SK-N-SH (cell line): ENCODE measurements at regions not wholly inside any gene's neighbourhood (a gene's known extent, or its start where the extent isn't known, plus 50 kb on each side); places are given as distances from the start of the nearest gene placed in this dataset.

Experiments used
- CTCF ChIA-PET: fragments of 300-600, 350-600 bp; formaldehyde crosslinking; extraction: SDS; loops from one replicate; lab custom pipeline; 2021; lab: Yijun Ruan, JAX
- POLR2A ChIA-PET: fragments of 350-600 bp; sonication (Branson Sonifier 250); formaldehyde crosslinking; extraction: SDS; loops from one replicate; lab custom pipeline; 2020; ENCODE audit warnings: antibody characterized with exemption, inconsistent platforms; lab: Yijun Ruan, JAX
- DNase-seq: peaks from one replicate; pipeline ENCODE4 v3.0.0; 2012
- H2AFZ ChIP-seq: fragments of 200-600 bp; sonication (generic); 2 replicates; pipeline ENCODE4 v1.8.1; 2016; ENCODE audit warnings: antibody characterized with exemption, mild to moderate bottlenecking, low read depth
- H3F3A ChIP-seq: fragments of 200-600 bp; sonication (generic); replicated peaks from 2 replicates; pipeline ENCODE3; 2016; ENCODE audit warnings: antibody characterized with exemption, mild to moderate bottlenecking; ENCODE audit not compliant: insufficient read depth
- H3K27ac ChIP-seq, 2 experiments: fragments of 200-500 bp in 1 of 2; fragments of 200-600 bp in 1 of 2; sonication (Bioruptor generic) in 1 of 2; sonication (generic), shearing (Covaris generic) in 1 of 2; 2 replicates each; pipeline versions ENCODE4 v1.5.1 to v1.6.1; 2014 to 2016; ENCODE audit warnings: low read depth in 2 of 2, inconsistent platforms in 1 of 2, low read length in 1 of 2, mild to moderate bottlenecking in 1 of 2, mixed read lengths in 1 of 2
- H3K27me3 ChIP-seq: fragments of 200-600 bp; sonication (generic), shearing (Covaris generic); 2 replicates; pipeline ENCODE4 v1.6.1; 2016; ENCODE audit warnings: mixed run types; ENCODE audit not compliant: insufficient read depth
- H3K36me3 ChIP-seq, 2 experiments: fragments of 200-500 bp in 1 of 2; fragments of 200-600 bp in 1 of 2; sonication (Bioruptor generic) in 1 of 2; sonication (generic) in 1 of 2; replicated peaks in 1 of 2; 2 replicates each; pipeline versions ENCODE3 to v1.5.1; 2014 to 2016; ENCODE audit warnings: low read length in 1 of 2, mild to moderate bottlenecking in 1 of 2; ENCODE audit not compliant: insufficient read depth in 2 of 2, control insufficient read depth in 1 of 2
- H3K4me1 ChIP-seq, 2 experiments: fragments of 200-500 bp in 1 of 2; fragments of 200-600 bp in 1 of 2; sonication (Bioruptor generic) in 1 of 2; sonication (generic), shearing (Covaris generic) in 1 of 2; 2 replicates each; pipeline versions ENCODE4 v1.5.1 to v1.6.1; 2014 to 2016; ENCODE audit warnings: low read depth in 1 of 2, low read length in 1 of 2, mixed run types in 1 of 2; ENCODE audit not compliant: insufficient read depth in 2 of 2, control insufficient read depth in 1 of 2
- H3K4me2 ChIP-seq: fragments of 200-600 bp; sonication (generic), shearing (Covaris generic); 2 replicates; pipeline ENCODE4 v1.6.1; 2017; ENCODE audit warnings: mixed run types
- H3K4me3 ChIP-seq, 2 experiments: fragments of 200-500 bp in 1 of 2; fragments of 200-600 bp in 1 of 2; sonication (Bioruptor generic) in 1 of 2; sonication (generic), shearing (Covaris generic) in 1 of 2; 2 replicates each; pipeline versions ENCODE4 v1.5.1 to v1.8.1; 2014 to 2016; ENCODE audit warnings: low read depth in 2 of 2, inconsistent platforms in 1 of 2, low read length in 1 of 2, mild to moderate bottlenecking in 1 of 2, mixed read lengths in 1 of 2, moderate library complexity in 1 of 2
- H3K79me2 ChIP-seq: fragments of 200-600 bp; sonication (generic); 2 replicates; pipeline ENCODE4 v1.8.1; 2017; ENCODE audit warnings: mild to moderate bottlenecking; ENCODE audit not compliant: insufficient read depth
- H3K9ac ChIP-seq: fragments of 200-600 bp; sonication (generic); 2 replicates; pipeline ENCODE4 v1.6.1; 2017; ENCODE audit warnings: mixed run types
- H3K9me2 ChIP-seq: fragments of 200-600 bp; sonication (generic); 2 replicates; pipeline ENCODE4 v1.6.1; 2017; ENCODE audit warnings: mixed run types
- H3K9me3 ChIP-seq: fragments of 200-600 bp; sonication (generic); 2 replicates; pipeline ENCODE4 v1.6.1; 2017; ENCODE audit warnings: mixed run types, mild to moderate bottlenecking, moderate library complexity
- H4K20me1 ChIP-seq: fragments of 200-600 bp; sonication (generic); 2 replicates; pipeline ENCODE4 v1.6.1; 2017; ENCODE audit warnings: mild to moderate bottlenecking, mixed run types; ENCODE audit not compliant: insufficient read depth
- CHD2 ChIP-seq: fragments of 150-350 bp; IDR thresholded peaks from 2 replicates; pipeline ENCODE4 v1.6.1; 2018; ENCODE audit warnings: low read length; ENCODE audit not compliant: partially characterized antibody
- ELF1 ChIP-seq: IDR thresholded peaks from 2 replicates; pipeline ENCODE4 v1.4.0; 2012
- EP300 ChIP-seq, 2 experiments: IDR thresholded peaks; 2 replicates each; pipeline versions ENCODE4 v1.4.0 to v1.6.1; 2012; ENCODE audit warnings: borderline replicate concordance in 1 of 2, low read depth in 1 of 2, low read length in 1 of 2
- FOSL2 ChIP-seq: IDR thresholded peaks from 2 replicates; pipeline ENCODE4 v1.4.0; 2012; ENCODE audit warnings: low read depth, mild to moderate bottlenecking, moderate library complexity, borderline replicate concordance
- FOXM1 ChIP-seq: IDR thresholded peaks from 2 replicates; pipeline ENCODE4 v1.4.0; 2012; ENCODE audit warnings: low read depth, mild to moderate bottlenecking
- JUND ChIP-seq: IDR thresholded peaks from 2 replicates; pipeline ENCODE4 v1.4.0; 2012
- MEF2A ChIP-seq: IDR thresholded peaks from 2 replicates; pipeline ENCODE4 v1.4.0; 2012; ENCODE audit warnings: low read depth, borderline replicate concordance
- POLR2AphosphoS5 ChIP-seq: IDR thresholded peaks from 2 replicates; pipeline ENCODE4 v1.6.1; 2012; ENCODE audit warnings: low read depth, low read length
- RCOR1 ChIP-seq: fragments of 150-350 bp; IDR thresholded peaks from 2 replicates; pipeline ENCODE4 v1.6.1; 2017; ENCODE audit warnings: antibody characterized with exemption, low read length
- RXRA ChIP-seq: IDR thresholded peaks from 2 replicates; pipeline ENCODE4 v1.4.0; 2012; ENCODE audit warnings: low read depth, mild to moderate bottlenecking, borderline replicate concordance
- TCF12 ChIP-seq: IDR thresholded peaks from 2 replicates; pipeline ENCODE4 v1.4.0; 2012
- TEAD4 ChIP-seq: IDR thresholded peaks from 2 replicates; pipeline ENCODE4 v1.4.0; 2012; ENCODE audit warnings: mild to moderate bottlenecking, borderline replicate concordance; ENCODE audit not compliant: insufficient read depth
- YY1 ChIP-seq: IDR thresholded peaks from 2 replicates; pipeline ENCODE4 v1.4.0; 2012; ENCODE audit warnings: low read depth, mild to moderate bottlenecking
- WGBS: methylation state at CpG from one replicate; pipeline ENCODE4 v1.1.6; 2017; ENCODE audit warnings: low lambda C conversion rate; 5-methylcytosine and 5-hydroxymethylcytosine counted together
- TF ChIP-seq, protein P1 (sequence below): IDR thresholded peaks from 2 replicates; pipeline ENCODE4 v1.4.0; 2012; ENCODE audit warnings: low read depth, borderline replicate concordance
- TF ChIP-seq, protein P2 (sequence below): IDR thresholded peaks from 2 replicates; pipeline ENCODE4 v1.4.0; 2012; ENCODE audit warnings: low read depth, borderline replicate concordance
- TF ChIP-seq, protein P3 (sequence below): fragments of 200-600 bp; sonication (generic); IDR thresholded peaks from 2 replicates; pipeline ENCODE4 v1.6.1; 2017; ENCODE audit warnings: antibody characterized with exemption, mild to moderate bottlenecking, moderate library complexity
- TF ChIP-seq, protein P4 (sequence below): fragments of 150-350 bp; IDR thresholded peaks from 2 replicates; pipeline ENCODE4 v1.6.1; 2017; ENCODE audit warnings: antibody characterized with exemption, low read length, low read depth, borderline replicate concordance
- TF ChIP-seq, protein P5 (sequence below): IDR thresholded peaks from 2 replicates; pipeline ENCODE4 v1.4.0; 2012; ENCODE audit warnings: low read depth

DNA sequence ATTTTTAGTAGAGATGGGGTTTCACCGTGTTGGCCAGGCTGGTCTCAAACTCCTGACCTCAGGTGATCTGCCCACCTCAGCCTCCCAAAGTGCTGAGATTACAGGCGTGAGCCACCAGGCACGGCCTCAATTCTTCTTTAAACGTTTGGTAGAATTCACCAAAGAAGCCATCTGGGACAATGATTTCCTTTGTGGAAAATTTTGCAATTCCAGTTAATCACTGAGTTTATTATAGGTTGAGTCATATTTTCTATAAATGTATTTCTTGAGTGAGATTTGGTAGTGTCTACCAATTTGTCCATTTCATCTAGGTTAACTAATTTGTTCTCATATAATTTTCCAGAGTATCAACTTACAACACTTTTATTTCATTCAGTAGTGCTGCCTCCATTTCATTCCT is 683.9 kb upstream of the TMEM132C start:
- Histone ChIP-seq H3K79me2 (no peaks in the 10 kb centered on the region), H3K4me2 (no peak overlapping the region), H4K20me1 (no peaks in the 10 kb centered on the region), H3K36me3 (no peaks in the 10 kb centered on the region), H3K27me3 (no peaks in the 10 kb centered on the region), H3K9me2 (no peaks in the 10 kb centered on the region), H3K4me3 (no peak overlapping the region), H3K27ac (no peak overlapping the region)
- DNase-seq = no peak
- CTCF ChIA-PET = no interaction called here
- TF ChIP-seq MEF2A (no peak), ELF1 (no peak), POLR2AphosphoS5 (no peak), CHD2 (no peak), TCF12 (no peak), EP300 (IDR thresholded peaks at IDR 0.05; ENCODE audit: borderline replicate concordance in 1 of 2, low read depth in 1 of 2, low read length in 1 of 2) (no peak), FOXM1 (no peak), YY1 (no peak), FOSL2 (no peak), JUND (no peak), TEAD4 (no peak), RCOR1 (no peak), RXRA (no peak)
- TF ChIP-seq, protein P1, sequence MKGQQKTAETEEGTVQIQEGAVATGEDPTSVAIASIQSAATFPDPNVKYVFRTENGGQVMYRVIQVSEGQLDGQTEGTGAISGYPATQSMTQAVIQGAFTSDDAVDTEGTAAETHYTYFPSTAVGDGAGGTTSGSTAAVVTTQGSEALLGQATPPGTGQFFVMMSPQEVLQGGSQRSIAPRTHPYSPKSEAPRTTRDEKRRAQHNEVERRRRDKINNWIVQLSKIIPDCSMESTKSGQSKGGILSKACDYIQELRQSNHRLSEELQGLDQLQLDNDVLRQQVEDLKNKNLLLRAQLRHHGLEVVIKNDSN = no peak
- TF ChIP-seq, protein P2, sequence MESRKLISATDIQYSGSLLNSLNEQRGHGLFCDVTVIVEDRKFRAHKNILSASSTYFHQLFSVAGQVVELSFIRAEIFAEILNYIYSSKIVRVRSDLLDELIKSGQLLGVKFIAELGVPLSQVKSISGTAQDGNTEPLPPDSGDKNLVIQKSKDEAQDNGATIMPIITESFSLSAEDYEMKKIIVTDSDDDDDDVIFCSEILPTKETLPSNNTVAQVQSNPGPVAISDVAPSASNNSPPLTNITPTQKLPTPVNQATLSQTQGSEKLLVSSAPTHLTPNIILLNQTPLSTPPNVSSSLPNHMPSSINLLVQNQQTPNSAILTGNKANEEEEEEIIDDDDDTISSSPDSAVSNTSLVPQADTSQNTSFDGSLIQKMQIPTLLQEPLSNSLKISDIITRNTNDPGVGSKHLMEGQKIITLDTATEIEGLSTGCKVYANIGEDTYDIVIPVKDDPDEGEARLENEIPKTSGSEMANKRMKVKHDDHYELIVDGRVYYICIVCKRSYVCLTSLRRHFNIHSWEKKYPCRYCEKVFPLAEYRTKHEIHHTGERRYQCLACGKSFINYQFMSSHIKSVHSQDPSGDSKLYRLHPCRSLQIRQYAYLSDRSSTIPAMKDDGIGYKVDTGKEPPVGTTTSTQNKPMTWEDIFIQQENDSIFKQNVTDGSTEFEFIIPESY = no peak
- TF ChIP-seq, protein P3, sequence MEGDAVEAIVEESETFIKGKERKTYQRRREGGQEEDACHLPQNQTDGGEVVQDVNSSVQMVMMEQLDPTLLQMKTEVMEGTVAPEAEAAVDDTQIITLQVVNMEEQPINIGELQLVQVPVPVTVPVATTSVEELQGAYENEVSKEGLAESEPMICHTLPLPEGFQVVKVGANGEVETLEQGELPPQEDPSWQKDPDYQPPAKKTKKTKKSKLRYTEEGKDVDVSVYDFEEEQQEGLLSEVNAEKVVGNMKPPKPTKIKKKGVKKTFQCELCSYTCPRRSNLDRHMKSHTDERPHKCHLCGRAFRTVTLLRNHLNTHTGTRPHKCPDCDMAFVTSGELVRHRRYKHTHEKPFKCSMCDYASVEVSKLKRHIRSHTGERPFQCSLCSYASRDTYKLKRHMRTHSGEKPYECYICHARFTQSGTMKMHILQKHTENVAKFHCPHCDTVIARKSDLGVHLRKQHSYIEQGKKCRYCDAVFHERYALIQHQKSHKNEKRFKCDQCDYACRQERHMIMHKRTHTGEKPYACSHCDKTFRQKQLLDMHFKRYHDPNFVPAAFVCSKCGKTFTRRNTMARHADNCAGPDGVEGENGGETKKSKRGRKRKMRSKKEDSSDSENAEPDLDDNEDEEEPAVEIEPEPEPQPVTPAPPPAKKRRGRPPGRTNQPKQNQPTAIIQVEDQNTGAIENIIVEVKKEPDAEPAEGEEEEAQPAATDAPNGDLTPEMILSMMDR = no peak
- TF ChIP-seq, protein P4, sequence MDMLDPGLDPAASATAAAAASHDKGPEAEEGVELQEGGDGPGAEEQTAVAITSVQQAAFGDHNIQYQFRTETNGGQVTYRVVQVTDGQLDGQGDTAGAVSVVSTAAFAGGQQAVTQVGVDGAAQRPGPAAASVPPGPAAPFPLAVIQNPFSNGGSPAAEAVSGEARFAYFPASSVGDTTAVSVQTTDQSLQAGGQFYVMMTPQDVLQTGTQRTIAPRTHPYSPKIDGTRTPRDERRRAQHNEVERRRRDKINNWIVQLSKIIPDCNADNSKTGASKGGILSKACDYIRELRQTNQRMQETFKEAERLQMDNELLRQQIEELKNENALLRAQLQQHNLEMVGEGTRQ = no peak
- TF ChIP-seq, protein P5, sequence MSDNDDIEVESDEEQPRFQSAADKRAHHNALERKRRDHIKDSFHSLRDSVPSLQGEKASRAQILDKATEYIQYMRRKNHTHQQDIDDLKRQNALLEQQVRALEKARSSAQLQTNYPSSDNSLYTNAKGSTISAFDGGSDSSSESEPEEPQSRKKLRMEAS = no peak
- TF ChIP-seq, all 33 proteins: peak for 0
- Histone ChIP-seq H3K9ac (no peak overlapping the region), H3K4me1 (no peaks in the 10 kb centered on the region), H3K9me3 (peaks cover 10% of the 10 kb centered on the region; the same call in 1 of the 2 replicates), H2AFZ (no peak overlapping the region), H3F3A (no peaks in the 10 kb centered on the region)
- 24% methylated on average over 4 of the region's 4 CpGs for WGBS
- POLR2A ChIA-PET = no interaction called here
